NCI-H146 treated with DMSO at 0.1 percent for 48 hours (cell line): ENCODE measurements at regions not wholly inside any gene's neighbourhood (a gene's known extent, or its start where the extent isn't known, plus 50 kb on each side); places are given as distances from the start of the nearest gene placed in this dataset.

Source experiments
- DNase-seq: peaks from one replicate; lab custom pipeline; 2025; ENCODE audit not compliant: unreplicated experiment; lab: John Stamatoyannopoulos, UW

GRCh38 chr10:44607116-44607515 is 222.2 kb upstream of the CXCL12 start:
- no peak for DNase-seq

- DNase-seq = no peak
Measured at GRCh38 chr10:44618910-44619309, 234.0 kb upstream of the CXCL12 start.

- DNase-seq = no peak
Measured at GRCh38 chr10:44619521-44619920, 234.6 kb upstream of the CXCL12 start.

GRCh38 chr10:44619975-44620374 is 235.1 kb upstream of the CXCL12 start:
- no peak for DNase-seq

GRCh38 chr10:44627591-44628354 is 242.9 kb upstream of the CXCL12 start:
- no peak for DNase-seq

DNA sequence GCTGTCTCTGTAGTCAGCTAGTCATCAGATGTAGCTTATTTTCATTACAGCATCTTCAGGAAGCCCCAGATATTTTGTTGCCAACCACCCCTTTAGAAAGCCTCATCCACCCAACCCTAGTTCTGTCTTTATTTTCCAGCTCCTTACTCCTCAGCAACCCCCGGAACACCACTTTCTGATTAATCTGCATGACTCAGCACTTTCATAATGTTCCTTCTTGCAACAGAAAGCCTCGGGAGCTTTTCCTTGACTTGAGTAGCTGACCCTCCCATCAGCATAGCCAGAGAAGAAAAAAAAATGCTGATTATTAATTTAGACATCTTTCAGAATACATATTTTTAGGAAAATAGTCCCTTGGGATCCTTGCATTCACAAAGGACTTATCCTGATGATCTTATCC is 244.0 kb upstream of the CXCL12 start:
- DNase-seq = no peak

DNA sequence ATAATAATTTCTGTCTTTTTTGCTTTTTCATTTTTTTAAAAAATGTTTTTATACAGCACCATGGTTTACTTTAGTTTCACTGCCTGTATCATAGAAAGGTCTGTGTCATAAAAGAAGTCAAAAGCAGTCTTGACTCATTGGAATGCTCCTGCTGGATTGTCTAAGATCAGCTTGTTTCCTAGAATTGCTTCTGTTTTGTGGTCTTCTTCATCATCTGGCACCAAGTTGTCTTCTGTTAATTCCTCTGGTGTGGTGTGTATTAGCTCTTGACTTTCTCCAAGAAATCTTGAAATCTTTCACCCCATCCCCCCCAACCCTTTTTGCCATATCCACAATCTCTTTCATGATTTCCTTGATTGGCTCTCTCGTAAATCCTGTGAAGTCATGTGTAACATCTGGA is 250.3 kb upstream of the CXCL12 start:
- no peak for DNase-seq

DNA sequence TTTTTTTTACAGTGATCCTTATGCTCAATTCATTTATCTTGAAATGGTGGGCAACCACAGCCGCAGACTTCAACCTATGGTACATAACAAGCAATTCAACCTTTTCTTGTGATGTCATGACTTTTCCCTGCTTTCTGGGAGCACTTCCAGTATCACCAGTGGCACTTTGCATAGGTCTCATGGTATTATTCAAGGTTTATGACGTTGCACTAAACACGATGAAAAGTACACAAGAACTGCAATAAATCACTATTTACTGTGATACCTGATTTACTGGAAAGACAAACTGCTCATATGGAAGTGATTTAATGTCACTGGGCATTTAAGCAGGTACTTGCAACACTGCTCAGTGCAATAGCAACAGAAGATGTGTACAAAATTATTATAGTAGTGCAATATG is 251.7 kb upstream of the CXCL12 start:
- DNase-seq = no peak

- DNase-seq = no peak
Measured at GRCh38 chr10:44640429-44640828, 255.5 kb upstream of the CXCL12 start.

DNA sequence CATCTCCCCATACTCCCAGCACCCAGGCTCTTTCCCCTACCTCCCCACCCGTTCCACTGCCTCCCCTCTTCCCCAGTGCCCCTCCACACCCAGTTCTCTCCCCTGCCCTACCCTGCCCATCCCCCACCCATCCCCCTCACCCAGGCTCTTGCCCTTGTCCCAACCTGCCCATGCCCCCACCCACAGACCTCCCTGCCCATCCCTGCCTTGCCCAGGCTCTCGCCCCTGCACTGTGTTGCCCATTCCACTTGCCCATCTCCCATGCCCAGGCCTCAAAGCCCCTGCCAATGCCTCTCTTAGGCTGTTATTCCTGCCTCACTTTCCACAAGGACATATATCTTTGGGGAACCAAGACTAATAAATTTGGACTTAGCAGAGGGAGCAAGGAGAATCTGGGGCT is 262.6 kb upstream of the CXCL12 start:
- DNase-seq = no peak

DNA sequence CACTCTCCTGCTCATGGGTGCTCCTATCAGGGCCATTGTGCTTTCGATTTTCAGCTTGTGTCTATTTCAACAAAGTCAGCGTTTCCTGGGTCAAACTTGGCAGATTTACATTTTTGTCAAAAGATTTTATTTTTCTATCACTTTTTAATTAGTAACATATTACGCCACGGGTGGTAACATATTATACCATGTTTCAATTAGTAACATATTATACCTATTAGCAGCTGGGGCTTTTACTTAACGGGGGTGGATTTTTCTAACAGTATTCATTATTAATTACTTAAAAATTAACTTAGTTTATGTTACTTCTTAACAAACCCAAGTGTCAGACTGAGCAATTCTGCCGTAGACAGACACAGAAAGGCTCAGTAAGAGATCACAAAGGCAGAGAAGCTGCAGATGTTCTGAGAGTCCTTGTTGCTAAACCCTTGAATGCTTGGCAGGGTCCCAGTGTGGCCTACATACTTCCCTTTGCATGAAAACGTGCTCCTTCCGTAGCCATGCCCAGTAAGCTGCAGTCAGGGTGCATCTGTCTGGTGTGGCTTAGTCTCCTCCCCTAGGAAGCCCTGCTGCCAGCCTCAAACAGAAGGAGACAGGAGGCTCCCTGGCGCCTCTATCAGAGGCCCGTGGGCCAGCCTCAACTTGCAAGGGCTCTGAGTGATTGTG is 263.1 kb upstream of the CXCL12 start:
- no peak for DNase-seq

- no peak for DNase-seq
Measured at GRCh38 chr10:44650691-44651661, 260.2 kb upstream of the TMEM72 start.

DNA sequence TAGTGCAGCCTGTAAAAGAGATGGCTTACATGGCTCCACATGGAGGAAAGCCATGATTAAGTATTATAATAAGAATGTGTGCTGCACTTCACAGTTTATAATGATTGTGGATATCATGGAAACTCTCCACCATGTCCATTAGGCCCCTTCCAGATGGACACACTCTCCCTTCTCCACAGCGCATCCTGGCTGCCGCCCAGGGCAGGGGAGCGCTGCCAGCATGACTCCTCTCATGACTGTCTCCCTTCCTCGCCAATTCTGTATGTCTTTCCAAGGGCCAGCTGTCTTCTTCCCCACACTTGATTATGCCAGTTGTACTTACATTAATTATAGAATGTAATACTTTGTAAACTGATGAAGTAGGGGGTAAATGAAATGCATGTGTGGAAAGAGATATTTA is 259.3 kb upstream of the TMEM72 start:
- DNase-seq = no peak

- no peak for DNase-seq
Measured at GRCh38 chr10:44659320-44659719, 251.8 kb upstream of the TMEM72 start.

DNA sequence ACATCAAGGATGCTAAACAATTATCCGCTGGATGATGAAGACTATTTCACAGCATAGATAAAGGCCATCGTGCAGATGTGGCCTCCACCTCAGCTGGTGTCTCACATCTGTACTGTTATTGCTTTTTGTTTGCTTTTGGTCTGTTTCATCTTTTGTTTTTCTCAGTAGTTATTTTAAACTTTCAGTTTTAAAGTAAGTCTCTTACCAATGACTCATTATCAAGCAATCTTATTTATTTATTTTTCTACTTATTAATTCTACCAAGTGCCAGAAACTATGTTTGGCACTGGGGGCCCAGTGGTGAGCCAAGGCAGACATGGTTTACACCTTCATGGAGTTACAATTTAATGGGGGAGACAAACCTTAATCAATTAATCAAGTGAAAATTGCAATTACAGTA is 250.9 kb upstream of the TMEM72 start:
- DNase-seq = no peak

DNA sequence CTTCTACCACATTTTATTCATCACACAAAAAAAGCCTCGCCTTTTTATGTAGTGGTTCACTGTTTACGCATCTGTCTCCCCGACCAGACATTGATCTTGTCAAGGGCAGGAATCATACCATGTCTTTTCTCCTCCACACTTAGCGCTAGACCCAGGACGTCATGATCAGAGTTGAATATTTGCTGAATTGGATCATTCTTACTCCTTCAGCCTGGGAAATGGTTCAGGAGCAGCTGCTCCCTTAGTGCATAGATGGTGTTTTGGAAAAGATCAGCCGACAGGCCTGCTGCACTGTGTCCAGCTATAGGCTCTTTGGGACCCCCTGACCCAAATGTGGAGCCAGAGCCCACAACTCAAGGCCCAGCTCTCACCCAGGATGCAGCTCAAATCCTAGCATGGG is 249.1 kb upstream of the TMEM72 start:
- DNase-seq = no peak

DNA sequence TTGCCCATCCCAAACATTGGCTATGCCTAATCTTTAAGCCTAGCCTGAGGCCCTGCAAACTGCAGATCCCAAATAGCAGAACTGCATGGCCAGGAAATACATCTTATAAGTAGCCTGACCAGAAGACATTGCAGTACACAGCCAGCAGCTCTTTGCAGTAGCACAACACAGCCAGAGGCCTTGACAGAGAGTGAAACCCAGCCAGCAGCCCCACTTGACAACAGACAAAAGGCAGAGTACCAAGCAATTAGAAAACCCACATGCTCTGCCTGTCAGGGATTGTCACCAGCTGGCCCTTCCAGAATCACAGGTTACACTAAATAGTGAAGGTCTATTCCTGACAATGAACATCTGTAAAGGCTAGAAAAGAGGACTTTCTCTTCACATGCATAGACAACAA is 242.8 kb upstream of the TMEM72 start:
- DNase-seq = no peak

DNA sequence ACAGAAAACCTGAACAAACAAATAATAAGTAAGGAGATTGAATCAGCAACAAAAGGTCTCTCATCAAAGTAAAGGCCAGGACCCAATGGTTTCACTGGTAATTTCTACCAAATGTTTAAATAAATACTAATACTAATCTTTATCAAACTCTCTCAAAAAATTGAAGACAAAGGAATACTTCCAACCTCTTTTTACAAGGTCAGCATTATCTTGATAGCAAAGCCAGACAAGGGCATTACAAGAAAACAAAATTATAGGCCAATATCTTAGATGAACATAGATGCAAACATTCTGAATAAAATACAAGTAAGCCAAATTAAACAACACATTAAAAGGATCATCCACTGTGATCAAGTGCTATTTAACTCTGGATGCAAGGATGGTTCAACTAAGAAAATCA is 239.8 kb upstream of the TMEM72 start:
- no peak for DNase-seq

DNA sequence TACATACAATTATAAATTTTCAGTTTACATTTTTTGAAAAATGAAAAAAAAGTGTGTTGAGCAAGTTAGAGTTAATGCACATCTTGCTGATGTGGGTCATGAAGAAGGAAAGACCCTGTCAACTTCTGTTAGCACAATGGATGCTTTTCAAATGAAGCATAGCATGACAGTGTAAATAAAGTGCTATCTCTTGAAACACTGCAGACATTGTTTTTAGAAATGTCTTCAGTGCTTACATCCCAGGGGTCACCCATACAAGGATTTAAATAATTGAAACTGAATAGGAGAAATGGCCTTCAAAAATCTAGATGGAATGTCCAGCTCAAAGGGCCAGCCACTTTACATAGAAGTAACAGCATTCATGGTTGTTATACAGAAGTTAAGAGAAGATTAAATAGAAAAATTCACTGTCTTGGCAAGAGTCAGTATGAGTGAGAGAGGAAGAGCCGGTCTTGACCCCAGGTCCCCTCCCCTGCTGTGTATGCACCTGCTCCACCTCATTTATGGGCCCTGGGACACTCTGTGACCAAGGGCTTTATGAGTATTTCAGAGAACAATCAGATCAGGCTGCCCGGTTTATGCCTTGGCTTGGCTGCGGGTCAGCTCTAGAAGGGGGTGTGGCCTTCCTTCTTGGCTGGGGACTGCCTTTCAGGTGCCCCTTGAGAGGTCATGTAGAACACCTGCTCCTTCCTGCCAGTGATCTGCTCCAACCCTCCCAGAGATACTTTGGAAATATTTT is 237.7 kb upstream of the TMEM72 start:
- DNase-seq = no peak

- DNase-seq = no peak
Measured at GRCh38 chr10:44674536-44675386, 236.4 kb upstream of the TMEM72 start.
